Thoracic aorta (tissue), 2 donors: ENCODE measurements at regions not wholly inside any gene's neighbourhood (a gene's known extent, or its start where the extent isn't known, plus 50 kb on each side); places are given as distances from the start of the nearest gene placed in this dataset.

ENCODE experiments used
- ATAC-seq: fragments of 150-250 bp; one replicate; pipeline ENCODE4 v1.8.0; 2017; ENCODE audit warnings: low read depth; ENCODE audit not compliant: insufficient number of reproducible peaks, low FRiP score
- DNase-seq: peaks from one replicate; pipeline ENCODE4 v3.0.0-alpha.2; 2020; ENCODE audit warnings: low spot score
- H3K27ac ChIP-seq, 2 donors: fragments of 200-600 bp; sonication (generic); 1 replicate in 1 of 2; 2 replicates in 1 of 2; pipeline ENCODE4 v1.5.1; 2016; ENCODE audit warnings: mild to moderate bottlenecking in 2 of 2, moderate library complexity in 2 of 2
- H3K27me3 ChIP-seq: fragments of 200-600 bp; sonication (generic); replicated peaks from 2 replicates; pipeline ENCODE4 v1.6.0; 2016; ENCODE audit warnings: mild to moderate bottlenecking; ENCODE audit not compliant: insufficient read depth
- H3K36me3 ChIP-seq: fragments of 200-600 bp; sonication (generic); one replicate; pipeline ENCODE4 v1.5.1; 2016
- H3K4me1 ChIP-seq, 2 donors: fragments of 200-600 bp; sonication (generic); 1 replicate in 1 of 2; 2 replicates in 1 of 2; pipeline versions ENCODE4 v1.5.1 to v1.6.0; 2016; ENCODE audit warnings: low read depth in 2 of 2, mild to moderate bottlenecking in 1 of 2; ENCODE audit not compliant: control insufficient read depth in 1 of 2
- H3K4me3 ChIP-seq: fragments of 200-600 bp; sonication (generic); 2 replicates; pipeline ENCODE4 v1.5.1; 2016; ENCODE audit warnings: mild to moderate bottlenecking
- H3K9me3 ChIP-seq: fragments of 200-600 bp; sonication (generic); 2 replicates; pipeline ENCODE4 v1.5.1; 2016
- TF ChIP-seq, protein P1 (sequence below): fragments of 200-600 bp; sonication (generic); IDR thresholded peaks from one replicate; pipeline ENCODE4 v1.5.1; 2019; ENCODE audit warnings: antibody characterized with exemption

DNA sequence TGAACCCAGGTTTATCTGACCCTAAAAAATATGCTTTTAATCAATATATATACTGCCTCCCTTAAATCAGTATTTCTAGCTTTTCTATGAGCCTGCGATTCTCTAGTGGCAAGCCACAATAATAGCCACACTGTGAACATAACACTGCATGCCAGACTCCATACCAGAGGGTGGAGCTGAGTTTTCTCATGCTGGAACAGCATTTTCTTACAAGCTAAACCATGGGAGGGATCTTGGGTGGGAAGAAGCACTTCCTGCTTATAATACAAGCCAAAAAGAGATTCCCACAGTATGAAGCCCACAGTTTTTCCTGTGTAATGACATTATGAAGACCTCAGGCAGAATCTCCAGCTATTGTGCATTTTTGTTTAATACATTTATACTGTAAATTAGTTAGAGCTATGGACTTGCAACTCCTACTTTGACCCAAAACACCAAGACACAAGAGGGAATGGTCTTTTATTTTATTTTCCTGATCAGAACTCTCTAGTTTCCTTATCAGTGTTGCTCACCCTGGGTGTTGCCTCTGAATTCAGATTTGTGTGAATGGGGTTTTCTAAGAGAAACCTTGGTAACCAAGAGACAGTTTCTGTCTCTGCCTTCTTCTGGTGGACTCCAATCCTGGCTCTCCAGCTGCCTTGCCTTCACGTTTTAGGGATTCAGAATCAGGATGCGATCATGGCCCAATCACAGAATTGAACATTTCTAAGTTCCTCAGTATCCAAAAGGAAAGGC lies 74.5 kb upstream of the EOLA2 start:
- ATAC-seq = no peak
- Histone ChIP-seq H3K27ac (no peak overlapping the region), H3K36me3 (no peaks in the 10 kb centered on the region), H3K9me3 (no peaks in the 10 kb centered on the region), H3K4me3 (no peak overlapping the region), H3K27me3 (no peaks in the 10 kb centered on the region), H3K4me1 (no peaks in the 10 kb centered on the region)
- TF ChIP-seq, protein P1, sequence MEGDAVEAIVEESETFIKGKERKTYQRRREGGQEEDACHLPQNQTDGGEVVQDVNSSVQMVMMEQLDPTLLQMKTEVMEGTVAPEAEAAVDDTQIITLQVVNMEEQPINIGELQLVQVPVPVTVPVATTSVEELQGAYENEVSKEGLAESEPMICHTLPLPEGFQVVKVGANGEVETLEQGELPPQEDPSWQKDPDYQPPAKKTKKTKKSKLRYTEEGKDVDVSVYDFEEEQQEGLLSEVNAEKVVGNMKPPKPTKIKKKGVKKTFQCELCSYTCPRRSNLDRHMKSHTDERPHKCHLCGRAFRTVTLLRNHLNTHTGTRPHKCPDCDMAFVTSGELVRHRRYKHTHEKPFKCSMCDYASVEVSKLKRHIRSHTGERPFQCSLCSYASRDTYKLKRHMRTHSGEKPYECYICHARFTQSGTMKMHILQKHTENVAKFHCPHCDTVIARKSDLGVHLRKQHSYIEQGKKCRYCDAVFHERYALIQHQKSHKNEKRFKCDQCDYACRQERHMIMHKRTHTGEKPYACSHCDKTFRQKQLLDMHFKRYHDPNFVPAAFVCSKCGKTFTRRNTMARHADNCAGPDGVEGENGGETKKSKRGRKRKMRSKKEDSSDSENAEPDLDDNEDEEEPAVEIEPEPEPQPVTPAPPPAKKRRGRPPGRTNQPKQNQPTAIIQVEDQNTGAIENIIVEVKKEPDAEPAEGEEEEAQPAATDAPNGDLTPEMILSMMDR = no peak
- no peak for DNase-seq

DNA sequence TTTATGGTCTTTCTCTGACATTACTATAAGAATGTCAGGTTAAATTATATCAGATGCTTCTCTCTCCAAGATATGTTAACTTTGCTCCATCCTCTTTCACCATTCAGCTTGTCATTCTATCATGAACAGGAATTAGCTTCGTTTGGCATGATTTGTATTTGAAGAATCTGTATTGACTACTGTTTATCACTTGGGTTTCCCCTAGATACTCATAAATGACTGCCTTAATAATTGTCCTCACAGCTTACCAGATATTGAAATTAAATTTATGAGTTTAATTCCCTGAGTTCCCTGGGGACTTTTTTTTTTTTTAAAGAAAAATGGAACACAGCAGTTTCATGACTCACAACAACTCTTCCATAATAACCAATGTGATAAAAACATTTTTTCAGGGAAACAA lies 76.2 kb upstream of the EOLA2 start:
- Histone ChIP-seq H3K27ac (no peak overlapping the region), H3K27me3 (no peaks in the 10 kb centered on the region), H3K36me3 (no peaks in the 10 kb centered on the region), H3K9me3 (no peaks in the 10 kb centered on the region), H3K4me3 (no peak overlapping the region), H3K4me1 (no peaks in the 10 kb centered on the region)
- DNase-seq = no peak
- no peak for ATAC-seq
- TF ChIP-seq, protein P1 = no peak

DNA sequence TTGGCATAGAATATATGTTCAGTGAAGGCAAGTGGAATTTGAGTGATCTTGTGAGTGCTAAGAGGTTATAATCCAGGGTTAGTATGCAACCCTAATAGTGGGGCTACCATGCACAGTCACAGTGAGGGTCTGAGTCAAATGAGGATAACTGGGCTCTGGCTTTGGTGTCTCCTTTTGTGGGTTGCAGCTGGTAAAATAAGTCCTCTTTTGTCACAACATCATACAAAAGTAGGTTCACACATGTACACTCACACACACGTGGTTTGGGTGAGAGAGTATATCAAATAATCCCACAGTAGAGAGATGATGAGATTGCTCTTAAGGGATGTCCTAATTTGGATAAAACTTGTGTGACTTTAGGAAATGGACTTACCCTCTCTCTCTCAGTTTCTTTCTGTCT lies 79.6 kb upstream of the EOLA2 start:
- H3K27ac ChIP-seq = no peak overlapping the region
- ATAC-seq (no peak), DNase-seq (no peak)
- TF ChIP-seq, protein P1 = no peak
- H3K4me3 ChIP-seq = no peak overlapping the region
- H3K36me3 ChIP-seq = no peaks in the 10 kb centered on the region
- no peaks in the 10 kb centered on the region for H3K4me1 ChIP-seq
- no peaks in the 10 kb centered on the region for H3K9me3 ChIP-seq
- H3K27me3 ChIP-seq = no peaks in the 10 kb centered on the region

DNA sequence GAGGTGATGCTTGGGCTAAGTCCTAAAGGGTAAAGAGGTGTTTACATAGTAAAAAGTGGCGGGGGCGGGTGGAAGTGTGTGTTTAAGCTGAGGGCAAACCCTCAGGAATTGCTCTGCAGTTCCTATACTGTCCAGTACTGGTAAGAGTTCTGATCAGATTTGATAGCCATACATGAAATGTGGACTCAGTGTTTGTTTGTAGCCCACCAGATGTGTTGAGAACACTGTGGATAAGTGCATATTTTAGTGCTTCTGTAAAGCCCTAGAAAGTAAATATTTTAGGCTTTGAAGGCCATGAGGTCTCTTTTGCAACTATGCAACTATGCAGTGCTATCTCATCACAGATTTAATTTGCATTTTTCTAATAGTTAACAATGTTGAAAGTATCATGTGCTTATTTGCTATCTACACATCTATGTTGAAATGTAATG lies 80.7 kb upstream of the EOLA2 start:
- no peaks in the 10 kb centered on the region for H3K9me3 ChIP-seq
- DNase-seq = no peak
- ATAC-seq = no peak
- no peak overlapping the region for H3K4me3 ChIP-seq
- TF ChIP-seq, protein P1 = no peak
- no peaks in the 10 kb centered on the region for H3K4me1 ChIP-seq
- H3K27me3 ChIP-seq = no peaks in the 10 kb centered on the region
- H3K36me3 ChIP-seq = no peaks in the 10 kb centered on the region
- H3K27ac ChIP-seq = no peak overlapping the region

DNA sequence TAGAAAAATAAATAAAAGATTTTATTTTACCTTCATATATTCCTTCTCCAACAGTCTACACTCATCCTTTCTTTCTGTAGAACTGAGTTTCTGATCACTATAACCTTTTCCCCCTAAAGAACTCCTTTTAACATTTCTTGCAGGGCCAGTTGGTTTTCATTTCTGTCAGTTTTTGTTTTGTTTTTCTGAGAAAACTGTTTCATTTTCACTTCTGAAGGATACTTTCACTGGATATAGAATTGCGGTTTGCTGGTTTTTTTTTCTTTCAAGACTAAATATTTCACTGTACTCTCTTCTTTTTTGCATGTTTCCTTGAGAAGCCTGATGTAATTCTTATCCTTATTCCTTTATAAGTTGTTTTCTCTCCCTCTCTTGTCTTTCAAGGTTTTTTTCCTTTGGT lies 90.4 kb upstream of the EOLA2 start:
- H3K36me3 ChIP-seq = no peaks in the 10 kb centered on the region

More for the DNA sequence above, 90.4 kb upstream of the EOLA2 start:
- ATAC-seq (no peak), DNase-seq (no peak)
- Histone ChIP-seq H3K27me3 (no peaks in the 10 kb centered on the region), H3K4me1 (peaks cover 0 to 4% of the 10 kb centered on the region in 2 donors), H3K9me3 (no peaks in the 10 kb centered on the region), H3K27ac (no peak overlapping the region), H3K4me3 (no peak overlapping the region)
- TF ChIP-seq, protein P1 = no peak
